Uterus (tissue), 2 donors: ENCODE measurements at regions not wholly inside any gene's neighbourhood (a gene's known extent, or its start where the extent isn't known, plus 50 kb on each side); places are given as distances from the start of the nearest gene placed in this dataset.

Experiments used
- CTCF ChIP-seq, 4 experiments: fragments of 200-600 bp in 2 of 4; fragments of 450-650 bp in 2 of 4; sonication (generic) in 2 of 4; IDR thresholded peaks; one replicate each; pipeline ENCODE4 v1.5.1; 2016 to 2019; ENCODE audit warnings: antibody characterized with exemption in 4 of 4, mild to moderate bottlenecking in 2 of 4, moderate library complexity in 1 of 4
- POLR2A ChIP-seq, 2 donors: fragments of 450-650 bp; IDR thresholded peaks; one replicate each; pipeline ENCODE4 v1.6.1; 2016; ENCODE audit warnings: antibody characterized with exemption in 2 of 2, mild to moderate bottlenecking in 1 of 2, moderate library complexity in 1 of 2

- TF ChIP-seq CTCF (IDR thresholded peaks at IDR 0.05) (no peak), POLR2A (IDR thresholded peaks at IDR 0.05) (no peak)
These were observed 195.6 kb downstream of the HDGFL1 start for GRCh38 chr6:22765015-22765414.
